Left lung (tissue), 4 donors: ENCODE measurements at regions not wholly inside any gene's neighbourhood (a gene's known extent, or its start where the extent isn't known, plus 50 kb on each side); places are given as distances from the start of the nearest gene placed in this dataset.

Source experiments
- ATAC-seq: fragments of 200-7000 bp; cut with Tn5 transposase; one replicate; pipeline ENCODE4 v1.9.1; 2020; ENCODE audit warnings: moderate library complexity
- DNase-seq, 4 donors: peaks; one replicate each; pipeline ENCODE4 v3.0.0-alpha.2; 2013 to 2020
- H3K27ac ChIP-seq, 2 donors: fragments of 200-600 bp; sonication (generic) in 1 of 2; one replicate each; pipeline versions ENCODE4 v1.5.0 to v1.8.0; 2020 to 2021
- H3K27me3 ChIP-seq, 2 donors: fragments of 200-600 bp; sonication (generic) in 1 of 2; one replicate each; pipeline versions ENCODE4 v1.5.0 to v1.8.0; 2020 to 2021
- H3K36me3 ChIP-seq, 2 donors: fragments of 200-600 bp; sonication (generic) in 1 of 2; one replicate each; pipeline versions ENCODE4 v1.5.0 to v1.8.0; 2020 to 2021
- H3K4me1 ChIP-seq, 2 donors: fragments of 200-600 bp; one replicate each; pipeline ENCODE4 v1.8.0; 2021
- H3K4me3 ChIP-seq, 2 donors: fragments of 200-600 bp; sonication (generic) in 1 of 2; one replicate each; pipeline versions ENCODE4 v1.5.0 to v1.8.0; 2020 to 2021; ENCODE audit warnings: mild to moderate bottlenecking in 1 of 2
- H3K9me3 ChIP-seq, 2 donors: fragments of 200-600 bp; sonication (generic) in 1 of 2; one replicate each; pipeline versions ENCODE4 v1.5.0 to v1.8.0; 2020 to 2021
- CTCF ChIP-seq, 2 donors: fragments of 200-600 bp; sonication (generic) in 1 of 2; IDR thresholded peaks; one replicate each; pipeline versions ENCODE4 v1.5.0 to v1.8.0; 2021; ENCODE audit warnings: antibody characterized with exemption in 2 of 2
- intact Hi-C, 2 donors: fragments of 100-400 bp; cut with DNase I; formaldehyde crosslinking; loops; one replicate each; pipeline versions ENCODE4 v1.11.2 to v1.14.2; 2022
- donor health status: DM: no; HTN: yes; CAD: no.
- donor health status: DM: no; HTN: no; CAD: no.

GRCh38 chr9:71562140-71562539 lies 206.2 kb downstream of the CEMIP2 start:
- ATAC-seq = no peak
- H3K27ac ChIP-seq = no peak overlapping the region
- no peaks in the 10 kb centered on the region for H3K36me3 ChIP-seq

GRCh38 chr9:71557310-71557709 lies 211.0 kb downstream of the CEMIP2 start:
- no peak for DNase-seq
- Histone ChIP-seq H3K9me3 (no peaks in the 10 kb centered on the region), H3K36me3 (no peaks in the 10 kb centered on the region), H3K27ac (no peak overlapping the region), H3K4me1 (no peaks in the 10 kb centered on the region), H3K4me3 (no peak overlapping the region), H3K27me3 (no peaks in the 10 kb centered on the region)
- TF ChIP-seq CTCF (IDR thresholded peaks at IDR 0.05) = no peak
- ATAC-seq = no peak
- intact Hi-C loops = no loop called here

More at GRCh38 chr9:71562140-71562539, 206.2 kb downstream of the CEMIP2 start:
- no peak for TF ChIP-seq CTCF (IDR thresholded peaks at IDR 0.05)
- Histone ChIP-seq H3K4me1 (no peaks in the 10 kb centered on the region), H3K4me3 (no peak overlapping the region), H3K9me3 (no peaks in the 10 kb centered on the region), H3K27me3 (no peaks in the 10 kb centered on the region)
- DNase-seq = no peak
- intact Hi-C loops = no loop called here

- Histone ChIP-seq H3K9me3 (no peaks in the 10 kb centered on the region), H3K36me3 (no peaks in the 10 kb centered on the region), H3K27me3 (peaks cover 0 to 4% of the 10 kb centered on the region in 2 donors), H3K4me1 (no peaks in the 10 kb centered on the region), H3K27ac (no peak overlapping the region), H3K4me3 (no peak overlapping the region)
- no peak for TF ChIP-seq CTCF (IDR thresholded peaks at IDR 0.05)
- intact Hi-C loops = no loop called here
- ATAC-seq (no peak), DNase-seq (no peak)
These were observed 215.8 kb downstream of the CEMIP2 start for GRCh38 chr9:71552480-71552879.

- H3K36me3 ChIP-seq = no peaks in the 10 kb centered on the region
- peaks cover 0 to 4% of the 10 kb centered on the region in 2 donors for H3K27me3 ChIP-seq
- TF ChIP-seq CTCF (IDR thresholded peaks at IDR 0.05) = no peak
- H3K4me1 ChIP-seq = no peaks in the 10 kb centered on the region
- intact Hi-C loops = no loop called here
- H3K4me3 ChIP-seq = no peak overlapping the region
- DNase-seq (no peak), ATAC-seq (no peak)
- no peak overlapping the region for H3K27ac ChIP-seq
- no peaks in the 10 kb centered on the region for H3K9me3 ChIP-seq
These were observed 219.3 kb downstream of the CEMIP2 start for GRCh38 chr9:71549023-71549422.

GRCh38 chr9:71544464-71544863 lies 223.8 kb downstream of the CEMIP2 start:
- peak; percentile 26 for ATAC-seq
- intact Hi-C loops = no loop called here
- no peak for TF ChIP-seq CTCF (IDR thresholded peaks at IDR 0.05)
- DNase-seq = no peak
- H3K27ac ChIP-seq = no peak overlapping the region
- no peaks in the 10 kb centered on the region for H3K36me3 ChIP-seq
- H3K9me3 ChIP-seq = no peaks in the 10 kb centered on the region
- H3K4me1 ChIP-seq = no peaks in the 10 kb centered on the region
- H3K27me3 ChIP-seq = no peaks in the 10 kb centered on the region
- no peak overlapping the region for H3K4me3 ChIP-seq
